NCI-H446 (cell line): ENCODE measurements at regions not wholly inside any gene's neighbourhood (a gene's known extent, or its start where the extent isn't known, plus 50 kb on each side); places are given as distances from the start of the nearest gene placed in this dataset.
A peak's percentile ranks its signal among the peaks of the same experiment; 100 is the strongest.

Experiments used
- DNase-seq, 2 experiments: peaks; one replicate each; lab custom pipeline; 2025; lab: John Stamatoyannopoulos, UW

DNA sequence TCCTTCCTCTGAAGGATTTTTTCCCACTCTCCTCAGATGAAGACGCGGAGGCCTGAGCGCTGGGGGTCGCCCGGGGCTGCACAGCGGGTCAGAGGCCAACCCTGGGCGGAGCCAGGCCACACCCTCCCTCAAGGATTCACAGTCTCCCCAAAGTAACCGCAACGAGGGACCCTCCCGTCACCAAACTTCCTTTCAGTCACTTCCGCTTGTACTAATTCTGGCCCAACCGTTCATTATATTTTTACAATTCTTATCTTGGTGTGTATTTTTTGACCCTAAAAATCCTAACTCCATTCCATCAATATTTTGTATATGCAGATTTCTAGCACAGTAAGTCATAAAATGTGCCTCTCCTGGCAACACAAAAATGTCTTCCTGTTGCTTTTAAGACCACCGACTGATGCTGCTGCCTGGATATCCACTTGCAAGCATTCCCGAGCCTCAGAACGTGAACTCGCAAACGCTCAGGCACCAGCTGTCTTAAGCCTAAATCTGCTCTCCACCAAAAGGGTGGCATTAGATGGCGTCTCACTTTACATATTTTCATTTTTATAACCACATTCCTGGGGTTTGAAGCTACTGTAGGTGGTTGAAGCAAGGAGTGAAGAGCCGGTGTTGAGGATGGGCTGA lies 128.0 kb downstream of the DLL1 start:
- DNase-seq: no peak

DNA sequence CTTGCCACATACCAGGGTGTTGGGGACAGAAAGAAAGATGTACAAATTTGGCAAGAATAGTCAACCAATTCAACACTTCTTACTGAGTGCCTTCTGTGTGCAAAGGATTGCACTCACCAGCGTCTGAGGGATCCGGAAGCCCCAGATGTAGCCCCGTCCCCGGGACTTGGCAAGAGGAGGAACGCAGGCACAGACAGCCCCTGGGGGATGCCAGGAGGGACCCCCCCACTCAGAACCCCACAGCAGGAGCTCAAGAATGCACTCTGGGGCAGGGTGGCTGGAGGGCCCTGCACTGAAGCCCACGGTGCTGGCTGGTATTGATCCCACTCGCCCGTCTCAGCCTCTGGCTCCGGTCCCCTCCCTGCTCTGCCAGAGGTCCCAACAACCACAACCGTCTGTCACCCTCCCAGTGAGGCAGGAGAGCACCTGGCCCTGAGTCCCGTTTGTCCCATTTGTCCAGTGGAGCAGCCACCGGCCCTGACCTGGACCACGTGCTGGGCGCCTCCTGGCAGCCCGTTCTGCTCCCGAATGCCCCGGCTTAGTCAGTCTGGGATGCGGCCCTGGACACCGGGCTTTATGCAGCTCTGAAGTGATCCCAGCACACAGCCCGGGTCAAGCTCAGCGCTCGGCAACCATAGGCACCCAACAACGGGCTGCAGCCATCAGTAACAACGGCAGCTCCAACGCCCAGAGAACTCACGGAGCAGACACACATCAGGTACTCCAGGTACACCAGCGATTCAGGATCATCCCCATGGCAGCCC lies 128.7 kb downstream of the DLL1 start:
- no peak for DNase-seq

DNA sequence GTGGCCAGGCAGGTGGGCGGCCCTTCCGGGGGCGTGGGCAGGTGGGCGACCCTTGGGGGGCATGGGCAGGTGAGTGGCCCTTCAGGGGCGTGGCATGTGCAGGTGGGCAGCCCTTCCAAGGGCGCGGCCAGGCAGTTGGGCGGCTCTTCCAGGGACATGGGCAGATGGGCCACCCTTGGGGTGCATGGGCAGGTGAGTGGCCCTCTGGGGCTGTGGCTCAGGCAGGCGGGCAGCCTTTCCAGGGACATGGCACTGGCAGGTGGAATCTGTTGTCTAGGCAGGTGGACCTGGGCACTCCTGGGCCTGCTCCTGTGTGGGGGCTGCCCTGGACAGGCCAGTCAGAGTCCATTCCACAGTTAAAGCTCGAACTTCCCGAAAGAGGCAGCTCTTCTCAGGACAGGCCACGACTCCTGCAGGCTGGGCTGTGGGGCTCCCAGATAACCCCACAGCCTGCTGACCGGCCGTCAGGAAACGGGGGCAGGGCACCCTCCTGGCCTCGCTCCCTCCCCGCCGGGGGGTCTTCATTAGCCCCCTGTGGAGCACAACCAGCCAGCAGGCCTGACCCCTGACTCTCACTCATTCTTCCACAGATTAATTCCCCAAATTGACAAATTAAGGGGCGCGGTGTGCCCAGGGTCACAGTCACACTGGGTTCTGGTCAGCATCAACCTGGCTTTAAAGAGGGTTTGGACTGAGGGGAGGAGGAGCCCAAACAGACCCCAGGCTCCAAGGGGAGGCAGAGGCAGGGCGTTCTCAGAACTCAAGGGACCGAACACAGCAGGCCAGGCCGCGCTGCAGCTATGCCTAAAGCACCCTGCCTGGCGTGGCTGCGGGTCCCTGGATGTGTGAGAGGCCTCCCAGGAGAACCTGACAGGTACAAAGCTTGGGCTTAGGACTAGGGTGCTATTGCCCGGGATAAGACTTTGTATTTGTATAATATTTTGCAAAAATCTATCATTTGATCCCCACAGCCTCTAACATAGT lies 130.0 kb downstream of the DLL1 start:
- no peak for DNase-seq

DNA sequence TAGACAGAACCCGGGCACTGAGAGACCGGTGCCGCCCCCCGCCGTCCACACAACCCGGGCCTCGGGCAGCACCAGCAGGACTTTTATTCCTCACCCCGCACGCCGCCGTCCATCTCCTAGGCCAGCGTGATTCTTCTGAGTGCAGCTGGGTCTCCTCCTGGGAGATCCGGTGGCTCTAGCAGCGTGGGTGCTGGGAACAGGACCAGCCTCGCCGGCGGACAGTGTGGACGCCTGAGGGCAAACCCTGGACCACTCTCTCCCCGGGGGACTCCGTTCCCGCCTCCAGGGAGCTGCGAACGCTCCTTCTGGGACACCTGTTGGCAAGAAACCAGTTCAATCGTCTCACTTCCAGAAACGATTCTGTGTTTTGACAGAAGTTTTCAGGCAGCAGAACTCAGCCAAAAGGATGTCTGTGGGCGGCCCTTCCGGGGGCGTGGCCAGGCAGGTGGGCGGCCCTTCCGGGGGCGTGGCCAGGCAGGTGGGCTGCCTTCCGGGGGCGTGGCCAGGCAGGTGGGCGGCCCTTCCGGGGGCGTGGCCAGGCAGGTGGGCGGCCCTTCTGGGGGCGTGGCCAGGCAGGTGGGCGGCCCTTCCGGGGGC lies 130.7 kb downstream of the DLL1 start:
- DNase-seq: no peak

DNA sequence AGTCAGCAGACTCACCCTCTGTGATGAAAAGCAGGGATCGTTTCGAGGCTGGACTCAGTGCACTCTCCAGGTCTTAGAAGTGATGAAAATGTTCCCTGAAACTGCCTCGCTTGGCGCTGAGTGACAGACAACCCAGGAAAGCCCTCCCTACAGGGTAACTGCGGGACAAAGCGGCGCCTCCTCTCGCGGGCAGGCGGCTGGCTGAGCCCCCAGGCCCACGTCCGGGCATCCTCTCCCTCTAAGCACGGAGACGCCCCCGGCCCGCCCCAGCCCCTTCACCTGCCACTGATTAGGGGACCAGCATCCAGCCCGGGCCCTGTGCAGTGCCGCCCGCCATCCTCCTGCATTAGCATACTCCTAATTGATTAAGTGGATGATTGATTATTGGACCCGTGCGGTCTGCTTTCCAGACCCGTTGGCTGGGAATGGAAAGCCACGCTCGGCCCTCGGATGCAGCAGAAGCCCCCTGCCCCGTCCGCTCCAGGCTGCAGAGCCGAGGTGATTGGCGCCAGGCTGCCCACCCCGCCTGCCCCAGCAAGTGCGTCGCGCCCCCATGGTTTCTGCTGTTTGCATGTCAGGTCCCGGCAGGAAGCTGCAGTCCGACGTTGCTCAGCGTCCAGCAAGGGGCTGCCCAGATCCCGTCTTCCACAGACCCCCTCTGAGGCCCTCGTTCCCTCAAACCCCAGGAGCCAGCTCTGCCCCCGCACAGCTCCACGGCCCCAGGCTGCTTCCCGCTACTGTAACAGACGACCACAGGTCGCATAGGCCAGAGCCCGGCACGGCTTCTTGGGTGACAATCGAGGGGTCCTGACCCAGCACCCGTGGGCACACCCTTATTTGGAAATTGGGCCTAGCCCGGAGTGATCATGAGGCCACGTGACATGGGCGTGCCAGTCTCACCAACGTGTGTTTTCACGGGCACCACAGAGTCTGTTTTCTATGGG lies 131.6 kb downstream of the DLL1 start:
- no peak for DNase-seq

DNA sequence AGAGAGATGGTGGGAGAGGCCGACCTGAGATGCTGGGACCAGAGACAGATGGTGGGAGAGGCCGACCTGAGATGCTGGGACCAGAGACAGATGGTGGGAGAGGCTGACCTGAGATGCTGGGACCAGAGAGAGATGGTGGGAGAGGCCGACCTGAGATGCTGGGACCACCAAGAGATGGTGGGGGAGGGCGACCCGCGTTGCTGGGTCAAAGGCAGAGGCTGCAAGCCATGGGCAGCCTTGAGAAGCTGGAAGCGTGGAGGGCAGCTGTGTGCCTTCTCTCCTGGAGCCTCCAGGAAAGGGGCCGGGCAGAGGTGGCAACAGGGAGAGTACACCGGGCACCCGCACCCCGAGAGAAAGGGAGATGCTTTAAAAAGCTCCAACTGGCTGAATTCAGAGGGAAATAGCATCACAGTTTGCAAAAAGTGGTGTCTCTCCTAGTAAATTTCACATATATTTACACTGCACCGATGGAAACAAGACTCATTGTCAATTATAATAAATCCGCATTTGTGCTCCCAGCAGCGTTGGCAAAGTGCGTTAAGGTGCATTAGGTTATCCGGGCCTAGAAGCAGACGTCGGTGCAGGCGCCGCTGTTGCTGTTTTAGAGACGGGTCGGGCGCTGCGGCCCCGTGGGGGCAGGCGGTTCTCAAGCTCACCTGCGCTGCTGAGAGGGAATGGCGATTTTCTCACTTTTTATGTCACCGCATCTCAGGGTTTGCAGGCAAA lies 132.4 kb downstream of the DLL1 start:
- no peak for DNase-seq

DNA sequence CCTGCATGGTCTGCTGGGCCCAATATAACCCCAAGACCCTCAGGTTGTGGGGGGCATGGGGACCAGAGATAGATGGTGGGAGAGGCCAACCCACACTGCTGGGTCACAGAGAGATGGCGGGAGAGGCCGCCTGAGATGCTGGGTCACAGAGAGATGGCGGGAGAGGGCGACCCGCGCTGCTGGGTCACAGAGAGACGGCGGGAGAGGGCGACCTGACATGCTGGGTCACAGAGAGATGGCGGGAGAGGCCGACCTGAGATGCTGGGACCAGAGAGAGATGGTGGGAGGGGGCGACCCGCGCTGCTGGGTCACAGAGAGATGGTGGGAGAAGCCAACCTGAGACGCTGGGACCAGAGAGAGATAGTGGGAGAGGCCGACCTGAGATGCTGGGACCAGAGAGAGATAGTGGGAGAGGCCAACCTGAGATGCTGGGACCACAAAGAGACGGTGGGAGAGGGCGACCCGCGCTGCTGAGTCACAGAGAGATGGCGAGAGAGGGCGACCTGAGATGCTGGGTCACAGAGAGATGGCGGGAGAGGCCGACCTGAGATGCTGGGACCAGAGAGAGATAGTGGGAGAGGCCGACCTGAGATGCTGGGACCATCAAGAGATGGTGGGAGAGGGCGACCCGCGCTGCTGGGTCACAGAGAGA lies 133.2 kb downstream of the DLL1 start:
- DNase-seq: no peak

DNA sequence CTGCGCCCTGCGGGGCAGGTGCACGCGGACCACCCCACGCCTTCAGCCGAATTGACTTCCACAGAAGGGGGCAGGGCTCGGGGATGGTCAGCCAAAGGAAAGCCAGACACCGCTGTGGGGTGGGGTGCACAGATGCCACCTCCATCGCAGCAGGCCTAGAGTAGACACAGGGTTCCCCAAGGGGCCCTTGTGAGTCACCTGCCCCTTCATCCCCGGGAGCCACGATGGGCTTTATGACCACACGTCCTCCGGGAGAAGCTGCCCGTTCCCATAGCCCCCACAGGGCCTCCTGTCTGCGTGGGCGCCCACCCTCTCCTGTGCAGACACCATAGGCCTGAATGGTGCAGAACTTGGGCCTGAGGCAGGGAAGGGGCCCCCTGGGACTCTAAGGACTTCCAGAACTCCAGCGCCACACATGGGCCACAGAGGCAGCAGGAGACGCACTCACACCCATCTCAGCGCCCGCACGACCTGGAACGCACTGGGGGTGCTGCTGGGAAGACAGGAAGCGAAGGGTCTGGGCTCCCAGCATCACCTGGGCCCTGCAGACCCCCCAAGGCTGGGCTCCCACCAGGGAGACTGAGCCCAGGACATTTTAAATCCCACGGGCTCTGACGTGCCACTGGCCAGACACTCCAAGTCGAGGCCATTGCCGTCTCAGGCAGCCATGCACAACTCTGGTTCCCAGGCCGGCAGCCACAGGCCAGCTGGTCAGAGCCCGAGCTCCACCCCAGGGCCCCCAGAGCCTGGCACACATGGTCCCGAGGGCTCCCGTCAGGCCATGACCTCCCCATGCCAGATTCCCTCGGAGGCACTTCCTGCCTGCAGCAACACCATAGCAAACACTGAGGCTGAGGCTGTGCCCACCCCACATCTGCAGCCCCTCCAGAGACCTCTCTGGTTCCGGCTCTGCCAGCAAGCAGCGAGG lies 134.2 kb downstream of the DLL1 start:
- DNase-seq: no peak

DNA sequence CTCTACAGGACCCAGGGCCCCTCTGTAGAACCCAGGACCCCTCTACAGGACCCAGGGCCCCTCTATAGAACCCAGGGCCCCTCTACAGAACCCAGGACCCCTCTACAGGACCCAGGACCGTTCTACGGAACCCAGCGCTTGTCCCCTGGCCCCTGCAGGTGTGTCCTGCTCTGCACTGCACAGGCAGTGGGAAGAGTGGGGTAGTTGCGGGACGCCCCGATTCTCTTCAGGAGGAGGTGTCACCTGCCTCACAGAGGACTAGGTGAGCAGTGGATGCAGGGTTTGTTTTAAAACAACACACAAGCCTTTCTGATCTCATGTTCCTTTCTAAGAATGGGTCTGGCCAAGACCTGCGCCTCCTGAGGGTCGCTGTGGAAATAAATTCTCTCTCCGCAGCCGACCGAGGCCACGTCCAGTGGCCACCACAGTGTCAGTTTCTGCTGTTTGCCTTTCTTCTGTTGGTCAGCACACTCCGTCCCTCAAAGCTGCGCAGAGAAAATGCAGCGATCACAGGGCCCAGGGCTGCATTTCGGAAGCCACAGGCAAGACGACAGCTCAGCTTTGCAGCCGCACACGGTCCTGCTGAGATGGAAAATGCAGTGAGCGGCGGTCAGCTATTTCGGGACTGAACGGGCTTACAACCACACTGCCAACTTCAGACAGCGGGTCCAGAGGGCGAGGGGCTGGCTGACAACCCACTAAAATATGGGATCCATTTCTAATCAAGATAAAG lies 135.2 kb downstream of the DLL1 start:
- DNase-seq: no peak

DNA sequence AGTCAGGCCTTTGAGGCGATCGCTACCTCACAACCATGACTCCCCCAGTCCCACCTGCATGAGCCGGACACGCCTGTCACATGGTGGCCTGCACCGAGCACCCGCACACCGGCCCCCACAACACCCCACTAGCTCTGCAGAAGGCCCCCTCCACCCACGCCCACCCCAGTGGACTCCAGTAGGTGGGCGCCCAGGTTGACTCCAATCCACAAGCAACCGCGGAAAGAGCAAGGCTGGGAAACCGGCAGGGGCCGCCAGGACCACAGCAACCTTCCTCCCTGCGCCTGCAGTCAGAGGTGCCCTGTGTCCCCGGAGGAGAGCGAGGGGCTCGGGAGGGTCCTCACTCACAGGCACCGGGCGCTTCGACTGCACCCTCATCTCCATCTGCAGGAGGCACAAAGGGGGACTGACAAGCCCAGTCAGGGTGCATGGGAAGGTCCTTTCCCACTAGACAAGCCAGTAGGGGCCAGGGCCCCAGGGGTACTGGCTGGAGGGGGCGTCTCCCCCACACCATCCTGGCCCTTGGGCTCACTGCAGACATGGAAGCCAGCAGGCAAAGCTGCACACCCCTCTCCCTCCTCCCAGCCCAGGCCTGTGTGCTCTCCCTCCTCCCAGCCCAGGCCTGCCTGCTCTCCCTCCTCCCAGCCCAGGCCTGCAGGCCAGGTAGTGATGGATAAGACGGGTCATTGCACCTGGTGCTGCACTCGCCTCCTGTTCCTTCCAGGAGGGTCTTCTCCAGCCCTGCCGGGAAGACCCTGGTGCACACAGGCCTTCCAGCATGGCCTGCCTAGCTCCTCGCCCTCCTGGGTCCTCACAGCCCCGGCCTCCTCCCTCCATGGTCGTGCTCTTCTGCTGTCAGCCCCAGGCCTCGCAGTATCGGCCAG lies 137.2 kb downstream of the DLL1 start:
- no peak for DNase-seq

DNA sequence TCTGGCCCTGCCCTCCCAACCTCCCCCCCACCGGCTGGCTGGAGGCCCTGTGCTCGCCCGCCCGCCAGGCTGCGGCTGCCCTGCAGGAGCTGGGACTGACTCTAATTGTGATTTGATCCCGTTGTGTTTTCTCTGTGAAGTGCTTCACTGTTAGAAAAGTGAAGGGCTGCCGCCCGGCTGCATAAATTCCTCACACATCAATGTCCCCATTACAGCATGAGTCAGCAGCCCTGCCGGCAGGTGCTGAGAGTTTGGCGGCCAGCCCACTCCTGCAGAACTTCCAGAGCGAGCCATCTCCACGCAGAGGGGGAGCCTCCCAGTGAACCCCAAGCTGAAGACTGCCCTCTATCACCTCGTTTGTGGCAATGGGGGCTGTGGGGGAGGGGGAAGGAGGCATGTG lies 137.9 kb downstream of the DLL1 start:
- DNase-seq: peak in 1 of 2 experiments; percentile 32

DNA sequence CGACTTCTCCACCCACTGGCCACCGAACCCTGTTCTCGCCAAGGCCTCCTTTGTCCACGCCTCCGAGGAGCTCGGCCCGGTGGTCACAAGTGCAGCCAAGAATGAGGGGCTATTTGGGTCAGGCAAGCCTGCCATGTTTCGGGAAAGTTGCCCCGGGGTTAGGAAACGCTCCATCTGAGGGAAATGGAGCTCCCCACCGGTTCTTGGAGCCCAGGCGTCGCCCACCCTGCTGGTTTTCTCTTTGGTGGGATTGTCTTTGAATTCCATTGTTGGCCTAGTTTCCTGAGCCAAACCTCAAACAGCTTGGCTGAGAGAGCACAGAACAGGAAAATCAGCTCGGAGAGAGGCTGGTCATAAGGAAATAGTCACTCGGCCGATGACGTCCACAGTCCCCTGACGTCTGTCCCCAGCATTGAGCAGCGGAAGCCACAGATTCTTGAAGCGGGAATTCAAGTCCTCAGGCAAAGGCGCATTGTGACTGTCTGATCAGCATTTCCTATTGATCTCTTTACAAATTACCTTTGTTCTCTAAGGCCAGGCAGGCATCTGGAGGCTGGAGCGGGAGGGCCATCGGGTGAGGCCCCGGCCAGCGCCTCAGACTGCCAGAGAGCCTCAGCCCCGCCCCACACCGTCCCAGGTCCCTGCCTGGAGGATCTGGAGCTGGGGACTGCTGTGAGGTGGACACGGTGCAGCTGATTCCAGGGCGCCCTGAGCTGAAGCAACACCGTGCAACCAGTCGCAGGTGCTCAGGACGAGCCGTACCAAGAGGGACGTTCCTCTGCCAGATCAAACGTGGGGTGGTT lies 138.6 kb downstream of the DLL1 start:
- DNase-seq: no peak

DNA sequence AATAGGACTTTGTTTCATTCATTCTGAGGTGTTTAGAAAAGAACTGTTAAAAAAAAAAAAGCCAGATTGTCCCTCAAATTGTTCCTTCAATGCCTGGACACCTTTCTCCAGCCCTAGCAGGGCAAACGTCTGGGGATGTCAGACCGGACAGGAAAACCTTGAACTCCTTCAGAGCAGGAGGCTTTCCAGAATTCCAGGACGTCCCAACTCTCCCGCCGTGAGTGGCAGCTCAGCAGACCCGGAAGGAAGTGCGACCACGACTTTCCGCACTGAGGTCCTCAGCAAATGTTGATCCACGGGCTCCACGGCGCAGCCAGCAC lies 139.1 kb downstream of the DLL1 start:
- no peak for DNase-seq

DNA sequence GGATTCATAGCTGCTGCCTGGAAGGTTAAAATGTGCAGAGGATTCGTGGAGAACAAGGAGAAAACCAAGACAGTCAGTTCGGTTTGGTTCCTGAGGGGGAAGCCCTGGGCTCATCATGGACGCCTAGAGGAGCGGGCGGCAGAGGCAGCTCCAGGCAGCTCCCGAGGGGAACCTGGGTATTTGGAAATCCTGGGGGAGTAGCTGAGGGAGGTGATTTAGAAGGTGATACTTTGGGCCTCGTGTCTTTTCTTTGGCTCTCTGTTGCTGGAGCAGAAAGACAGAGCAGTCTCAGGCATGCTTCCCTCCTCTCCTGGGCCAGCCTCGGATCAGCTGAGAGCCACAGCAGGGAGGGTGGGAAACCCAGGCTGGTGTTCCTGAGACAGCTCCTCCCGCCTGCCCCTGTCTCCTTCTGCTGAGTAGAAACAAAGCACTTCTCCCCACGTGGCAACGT lies 139.5 kb downstream of the DLL1 start:
- DNase-seq: no peak

DNA sequence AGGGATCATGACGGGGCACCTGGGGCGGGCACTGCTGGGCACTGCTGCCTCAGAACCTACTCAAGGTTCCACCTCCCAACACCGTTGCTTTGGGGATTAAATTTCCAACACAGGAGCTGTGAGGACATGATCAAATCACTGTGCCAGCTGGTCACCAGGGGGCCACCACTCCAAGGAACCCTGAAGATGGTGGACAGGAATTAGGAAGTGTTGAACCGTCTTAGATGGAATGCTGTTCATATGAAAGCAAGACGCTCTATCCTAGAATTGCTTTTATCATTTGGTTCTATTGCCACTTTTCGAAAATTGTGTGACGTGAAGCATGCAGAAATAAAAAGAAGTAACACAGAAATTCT lies 140.3 kb downstream of the DLL1 start:
- DNase-seq: no peak
